HepG2 (cell line): ENCODE measurements at regions not wholly inside any gene's neighbourhood (a gene's known extent, or its start where the extent isn't known, plus 50 kb on each side); places are given as distances from the start of the nearest gene placed in this dataset.

ENCODE experiments used
- ATAC-seq: fragments of 200-7000 bp; cut with Tn5 transposase; 3 replicates; pipeline ENCODE4 v1.9.1; 2020; ENCODE audit warnings: mild to moderate bottlenecking, moderate library complexity
- BruUV-seq: library from RNA; stranded (reverse); fragments of 400-500 nt; replicated peaks from 2 replicates; lab custom pipeline; 2021; lab: Mats Ljungman, UMichigan
- CTCF ChIA-PET: fragments of 300-600 bp; formaldehyde crosslinking; extraction: SDS; loops from one replicate; lab custom pipeline; 2021; ENCODE audit warnings: low total read pairs, inconsistent platforms, low intra/inter-chr PET ratio; lab: Yijun Ruan, JAX
- POLR2A ChIA-PET: fragments of 350-600 bp; sonication (Branson Sonifier 250); formaldehyde crosslinking; loops from one replicate; lab custom pipeline; 2020; ENCODE audit warnings: antibody characterized with exemption, inconsistent platforms; lab: Yijun Ruan, JAX
- DNase-seq: peaks from one replicate; pipeline ENCODE4 v3.0.0-alpha.2; 2015; ENCODE audit warnings: low spot score
- FAIRE-seq: peaks from 3 replicates; lab custom pipeline; 2011; peaks lifted over from hg19 to GRCh38; lab: Jason Lieb, UNC
- H2AFZ ChIP-seq: one replicate; pipeline ENCODE4 v1.6.1; 2011; ENCODE audit warnings: low read length, inconsistent platforms
- H3K27ac ChIP-seq: fragments of 300-600 bp; 3 replicates; pipeline ENCODE4 v1.8.0; 2011; ENCODE audit warnings: mixed run types, mild to moderate bottlenecking, mixed read lengths, low read length, inconsistent platforms; ENCODE audit not compliant: insufficient read depth; ENCODE audit errors: extremely low read length
- H3K27me3 ChIP-seq, 2 experiments: fragments of 200-600 bp in 1 of 2; 2 replicates in 1 of 2; 3 replicates in 1 of 2; pipeline versions ENCODE4 v1.6.0 to v1.8.0; 2011; ENCODE audit warnings: low read length in 2 of 2, mild to moderate bottlenecking in 2 of 2, moderate library complexity in 2 of 2, inconsistent platforms in 1 of 2; ENCODE audit not compliant: insufficient read depth in 2 of 2, control insufficient read depth in 1 of 2
- H3K36me3 ChIP-seq, 2 experiments: fragments of 200-600 bp in 1 of 2; replicated peaks in 1 of 2; 2 replicates in 1 of 2; 3 replicates in 1 of 2; pipeline versions ENCODE4 v1.5.1 to v1.8.0; 2011; ENCODE audit warnings: low read length in 2 of 2, inconsistent platforms in 1 of 2; ENCODE audit not compliant: insufficient read depth in 2 of 2, control insufficient read depth in 1 of 2
- H3K4me1 ChIP-seq: 2 replicates; pipeline ENCODE4 v1.5.1; 2012; ENCODE audit warnings: low read length, inconsistent platforms; ENCODE audit not compliant: insufficient read depth
- H3K4me2 ChIP-seq: 2 replicates; pipeline ENCODE4 v1.6.0; 2011; ENCODE audit warnings: low read depth, low read length, inconsistent platforms
- H3K4me3 ChIP-seq, 3 experiments: fragments of 200-600 bp in 1 of 3; sonication (generic), shearing (Covaris generic) in 1 of 3; replicated peaks in 1 of 3; 2 replicates each; pipeline ENCODE4 v1.5.1; 2011 to 2016; ENCODE audit warnings: low read length in 3 of 3, inconsistent platforms in 2 of 3, low read depth in 2 of 3, mild to moderate bottlenecking in 2 of 3, control low read depth in 1 of 3, mixed read lengths in 1 of 3; ENCODE audit not compliant: insufficient read depth in 1 of 3
- H3K79me2 ChIP-seq: one replicate; pipeline ENCODE4 v1.6.1; 2011; ENCODE audit warnings: low read length, inconsistent platforms; ENCODE audit not compliant: insufficient read depth
- H3K9ac ChIP-seq: 2 replicates; pipeline ENCODE4 v1.6.0; 2011; ENCODE audit warnings: mild to moderate bottlenecking, low read depth, low read length, inconsistent platforms; ENCODE audit not compliant: insufficient read depth
- H3K9me3 ChIP-seq: 2 replicates; pipeline ENCODE4 v1.5.1; 2012; ENCODE audit warnings: mild to moderate bottlenecking, low read length
- H4K20me1 ChIP-seq: 2 replicates; pipeline ENCODE4 v1.6.0; 2011; ENCODE audit warnings: inconsistent platforms, mild to moderate bottlenecking, low read length, moderate library complexity; ENCODE audit not compliant: insufficient read depth
- E2F2 ChIP-seq: sonication (generic); formaldehyde crosslinking; IDR thresholded peaks from 2 replicates; pipeline ENCODE4 v1.4.0; 2020; ENCODE audit warnings: missing genetic modification reagents, borderline replicate concordance
- GATAD2A ChIP-seq: IDR thresholded peaks from 2 replicates; pipeline ENCODE4 v1.6.1; 2016
- NFYC ChIP-seq: IDR thresholded peaks from 2 replicates; pipeline ENCODE4 v1.6.1; 2016; ENCODE audit warnings: missing genetic modification reagents, missing compliant biosample characterization
- NONO ChIP-seq, 2 experiments: fragments of 450-650 bp in 1 of 2; sonication (generic) in 1 of 2; formaldehyde crosslinking in 1 of 2; IDR thresholded peaks in 1 of 2; conservative IDR thresholded peaks in 1 of 2; 2 replicates each; pipeline versions ENCODE4 v1.6.1 to v1.8.0; 2017 to 2022; ENCODE audit warnings: mild to moderate bottlenecking in 1 of 2, missing genetic modification reagents in 1 of 2, moderate library complexity in 1 of 2
- STAG1 ChIP-seq: sonication (generic); formaldehyde crosslinking; IDR thresholded peaks from 2 replicates; pipeline ENCODE4 v1.4.0; 2020; ENCODE audit warnings: missing genetic modification reagents
- TP53 ChIP-seq: sonication (generic); formaldehyde crosslinking; conservative IDR thresholded peaks from 2 replicates; pipeline ENCODE4 v1.4.0; 2020; ENCODE audit warnings: missing genetic modification reagents
- YY1 ChIP-seq: IDR thresholded peaks from 2 replicates; pipeline ENCODE4 v1.6.1; 2011; ENCODE audit warnings: low read length, low read depth, moderate library complexity, mild to moderate bottlenecking; ENCODE audit not compliant: insufficient read depth, insufficient replicate concordance
- ZNF101 ChIP-seq: sonication (generic); formaldehyde crosslinking; IDR thresholded peaks from 2 replicates; pipeline ENCODE4 v1.4.0; 2020; ENCODE audit warnings: mild to moderate bottlenecking, low read depth, missing genetic modification reagents, borderline replicate concordance
- ZNF619 ChIP-seq: sonication (generic); formaldehyde crosslinking; IDR thresholded peaks from 2 replicates; pipeline ENCODE4 v1.4.0; 2020; ENCODE audit warnings: mild to moderate bottlenecking, missing genetic modification reagents
- ZNF7 ChIP-seq: IDR thresholded peaks from 2 replicates; pipeline ENCODE4 v1.6.1; 2016; ENCODE audit warnings: missing biosample characterization, missing genetic modification reagents
- ZSCAN22 ChIP-seq: sonication (generic); formaldehyde crosslinking; IDR thresholded peaks from 2 replicates; pipeline ENCODE4 v1.4.0; 2020; ENCODE audit warnings: mild to moderate bottlenecking, missing genetic modification reagents
- ZSCAN29 ChIP-seq: sonication (generic); formaldehyde crosslinking; conservative IDR thresholded peaks from 2 replicates; pipeline ENCODE4 v1.4.0; 2020; ENCODE audit warnings: mild to moderate bottlenecking, missing genetic modification reagents
- WGBS: methylation state at CpG from one replicate; pipeline ENCODE4 v1.1.6; 2017; ENCODE audit warnings: low lambda C conversion rate; 5-methylcytosine and 5-hydroxymethylcytosine counted together
- in situ Hi-C: cut with HindIII; loops from 2 replicates; pipeline ENCODE4 v1.10.0; 2017; ENCODE audit warnings: low pct_unique_long_range_greater_than_20kb; ENCODE audit not compliant: extremely low pct_ligation_motif_present
- intact Hi-C: fragments of 100-400 bp; cut with micrococcal nuclease; formaldehyde crosslinking; loops from one replicate; pipeline ENCODE4 v1.10.0; 2022; ENCODE audit not compliant: unreplicated experiment

- Histone ChIP-seq H3K27ac (no peak overlapping the region), H3K79me2 (no peaks in the 10 kb centered on the region), H3K9ac (no peak overlapping the region), H3K4me1 (no peaks in the 10 kb centered on the region), H3K4me3 (no peak overlapping the region), H2AFZ (no peak overlapping the region), H3K27me3 (peaks cover 3 to 21% of the 10 kb centered on the region in 2 experiments; a peak in 3 of 5 replicates), H3K36me3 (no peaks in the 10 kb centered on the region), H3K9me3 (no peaks in the 10 kb centered on the region), H3K4me2 (no peak overlapping the region), H4K20me1 (no peaks in the 10 kb centered on the region)
- ATAC-seq (no peak), FAIRE-seq (no peak), DNase-seq (no peak)
- TF ChIP-seq NONO (IDR thresholded peaks at IDR 0.05), result no peak
- TF ChIP-seq NONO (CRISPR knock-in tag; conservative IDR thresholded peaks at IDR 0.05), result no peak
- TF ChIP-seq STAG1 (CRISPR knock-in tag), result no peak
- TF ChIP-seq ZSCAN29, result no peak
- TF ChIP-seq E2F2 (CRISPR knock-in tag), result no peak
- no peak for TF ChIP-seq GATAD2A (CRISPR knock-in tag)
- TF ChIP-seq ZNF7, result no peak
- TF ChIP-seq NFYC (CRISPR knock-in tag), result no peak
- no peak for TF ChIP-seq ZNF619 (CRISPR knock-in tag)
- TF ChIP-seq ZSCAN22 (CRISPR knock-in tag), result no peak
- TF ChIP-seq TP53, result no peak
- no peak for TF ChIP-seq ZNF101
- no peak for TF ChIP-seq YY1
- intact Hi-C loops, result no loop called here
- BruUV-seq, result no TSS peak
- in situ Hi-C loops, result no loop called here
- ChIA-PET CTCF (no interaction called here), POLR2A (no interaction called here)
- 43% methylated on average over 22 of the region's 22 CpGs for WGBS
Measured at GRCh38 chr10:3494131-3494837, 290.7 kb downstream of the KLF6 start.
